ENCODE measurements at regions not wholly inside any gene's neighbourhood (a gene's known extent, or its start where the extent isn't known, plus 50 kb on each side); places are given as distances from the start of the nearest gene placed in this dataset.

- no peak for TF ChIP-seq POLR2AphosphoS5 (IDR thresholded peaks at IDR 0.05; ENCODE audit: insufficient read depth in 1 of 2, low read depth in 1 of 2)
- TF ChIP-seq POLR2A (IDR thresholded peaks at IDR 0.05): no peak
- TF ChIP-seq CTCF (IDR thresholded peaks at IDR 0.05): no peak
- H3K9me3 ChIP-seq: no peaks in the 10 kb centered on the region
- no peaks in the 10 kb centered on the region for H3K4me1 ChIP-seq
- DNase-seq (ENCODE audit: extremely low spot score in 2 of 2): no peak
- no peaks in the 10 kb centered on the region for H3K27me3 ChIP-seq
- no peak overlapping the region for H3K4me3 ChIP-seq
- no peaks in the 10 kb centered on the region for H3K36me3 ChIP-seq
- no peak overlapping the region for H3K27ac ChIP-seq
- intact Hi-C loops (cut with DNase I): no loop called here
These were observed 322.5 kb upstream of the SORL1-AS1 start for GRCh38 chr11:121775276-121775675.

- Histone ChIP-seq H3K4me3 (no peak overlapping the region), H3K27ac (no peak overlapping the region)
- no peak for TF ChIP-seq POLR2AphosphoS5 (IDR thresholded peaks at IDR 0.05; ENCODE audit: insufficient read depth in 1 of 2, low read depth in 1 of 2)
- no peak for TF ChIP-seq CTCF (IDR thresholded peaks at IDR 0.05)
- TF ChIP-seq POLR2A (IDR thresholded peaks at IDR 0.05): no peak
These were observed 320.3 kb upstream of the SORL1-AS1 start for GRCh38 chr11:121773076-121773475.

GRCh38 chr11:121770939-121771595 lies 318.3 kb upstream of the SORL1-AS1 start:
- intact Hi-C loops (cut with DNase I): no loop called here
- H3K27ac ChIP-seq: no peak overlapping the region
- no peaks in the 10 kb centered on the region for H3K4me1 ChIP-seq

More at GRCh38 chr11:121773076-121773475, 320.3 kb upstream of the SORL1-AS1 start:
- intact Hi-C loops (cut with DNase I): no loop called here
- Histone ChIP-seq H3K36me3 (no peaks in the 10 kb centered on the region), H3K4me1 (no peaks in the 10 kb centered on the region), H3K27me3 (no peaks in the 10 kb centered on the region), H3K9me3 (no peaks in the 10 kb centered on the region)
- DNase-seq (ENCODE audit: extremely low spot score in 2 of 2): no peak

GRCh38 chr11:121769191-121769590 lies 316.4 kb upstream of the SORL1-AS1 start:
- intact Hi-C loops (cut with DNase I): no loop called here
- DNase-seq (ENCODE audit: extremely low spot score in 2 of 2): no peak
- no peaks in the 10 kb centered on the region for H3K9me3 ChIP-seq
- no peak overlapping the region for H3K4me3 ChIP-seq
- no peaks in the 10 kb centered on the region for H3K36me3 ChIP-seq
- TF ChIP-seq POLR2A (IDR thresholded peaks at IDR 0.05) (no peak), CTCF (IDR thresholded peaks at IDR 0.05) (no peak), POLR2AphosphoS5 (IDR thresholded peaks at IDR 0.05; ENCODE audit: insufficient read depth in 1 of 2, low read depth in 1 of 2) (no peak)
- no peaks in the 10 kb centered on the region for H3K4me1 ChIP-seq
- H3K27ac ChIP-seq: no peak overlapping the region
- no peaks in the 10 kb centered on the region for H3K27me3 ChIP-seq

More at GRCh38 chr11:121770939-121771595, 318.3 kb upstream of the SORL1-AS1 start:
- Histone ChIP-seq H3K27me3 (no peaks in the 10 kb centered on the region), H3K9me3 (no peaks in the 10 kb centered on the region), H3K36me3 (no peaks in the 10 kb centered on the region), H3K4me3 (no peak overlapping the region)
- TF ChIP-seq CTCF (IDR thresholded peaks at IDR 0.05) (no peak), POLR2AphosphoS5 (IDR thresholded peaks at IDR 0.05; ENCODE audit: insufficient read depth in 1 of 2, low read depth in 1 of 2) (no peak), POLR2A (IDR thresholded peaks at IDR 0.05) (no peak)
- DNase-seq (ENCODE audit: extremely low spot score in 2 of 2): no peak

GRCh38 chr11:121767433-121767832 lies 314.7 kb upstream of the SORL1-AS1 start:
- TF ChIP-seq POLR2A (IDR thresholded peaks at IDR 0.05): no peak
- no peak for TF ChIP-seq POLR2AphosphoS5 (IDR thresholded peaks at IDR 0.05; ENCODE audit: insufficient read depth in 1 of 2, low read depth in 1 of 2)
- no peak for TF ChIP-seq CTCF (IDR thresholded peaks at IDR 0.05)
- intact Hi-C loops (cut with DNase I): no loop called here
- H3K9me3 ChIP-seq: no peaks in the 10 kb centered on the region
- H3K4me1 ChIP-seq: peaks cover 5% of the 10 kb centered on the region
- H3K27ac ChIP-seq: no peak overlapping the region
- no peak overlapping the region for H3K4me3 ChIP-seq
- H3K27me3 ChIP-seq: no peaks in the 10 kb centered on the region
- no peaks in the 10 kb centered on the region for H3K36me3 ChIP-seq
- DNase-seq (ENCODE audit: extremely low spot score in 2 of 2): no peak

All from vagina (tissue), 2 donors.